ENCODE measurements at regions not wholly inside any gene's neighbourhood (a gene's known extent, or its start where the extent isn't known, plus 50 kb on each side); places are given as distances from the start of the nearest gene placed in this dataset.
A peak's percentile ranks its signal among the peaks of the same experiment; 100 is the strongest.

- DNase-seq (ENCODE audit: low spot score): no peak
Observed at GRCh38 chr4:159035570-159035969, 67.3 kb upstream of the RAPGEF2 start.

GRCh38 chr4:159038536-159038935, 64.3 kb upstream of the RAPGEF2 start:
- DNase-seq (ENCODE audit: low spot score): no peak

- DNase-seq (ENCODE audit: low spot score): no peak
Observed at GRCh38 chr4:159041054-159042034, 61.5 kb upstream of the RAPGEF2 start.

GRCh38 chr4:159042097-159042605, 60.7 kb upstream of the RAPGEF2 start:
- DNase-seq (ENCODE audit: low spot score): no peak

GRCh38 chr4:159042868-159043267, 60.0 kb upstream of the RAPGEF2 start:
- no peak for DNase-seq (ENCODE audit: low spot score)

GRCh38 chr4:159043861-159044260, 59.0 kb upstream of the RAPGEF2 start:
- DNase-seq (ENCODE audit: low spot score): no peak

- DNase-seq (ENCODE audit: low spot score): no peak
Observed at GRCh38 chr4:159045321-159045720, 57.6 kb upstream of the RAPGEF2 start.

GRCh38 chr4:159046683-159047082, 56.2 kb upstream of the RAPGEF2 start:
- no peak for DNase-seq (ENCODE audit: low spot score)

- no peak for DNase-seq (ENCODE audit: low spot score)
Observed at GRCh38 chr4:159047478-159048165, 55.3 kb upstream of the RAPGEF2 start.

- DNase-seq (ENCODE audit: low spot score): peak; percentile 73
Observed at GRCh38 chr4:159048166-159048886, 54.6 kb upstream of the RAPGEF2 start.

GRCh38 chr4:159049780-159050375, 53.0 kb upstream of the RAPGEF2 start:
- DNase-seq (ENCODE audit: low spot score): no peak

GRCh38 chr4:159051245-159052071, 51.4 kb upstream of the RAPGEF2 start:
- no peak for DNase-seq (ENCODE audit: low spot score)

- DNase-seq (ENCODE audit: low spot score): no peak
Observed at GRCh38 chr4:159052315-159052714, 50.6 kb upstream of the RAPGEF2 start.

Measured in AG08395 (cell line).